Endothelial cell of hepatic sinusoid (primary cell): ENCODE measurements at regions not wholly inside any gene's neighbourhood (a gene's known extent, or its start where the extent isn't known, plus 50 kb on each side); places are given as distances from the start of the nearest gene placed in this dataset.

ENCODE experiments used
- in situ Hi-C: cut with HindIII; loops from 2 replicates; pipeline ENCODE4 v1.10.0; 2017; ENCODE audit warnings: low sequenced_read_pairs

DNA sequence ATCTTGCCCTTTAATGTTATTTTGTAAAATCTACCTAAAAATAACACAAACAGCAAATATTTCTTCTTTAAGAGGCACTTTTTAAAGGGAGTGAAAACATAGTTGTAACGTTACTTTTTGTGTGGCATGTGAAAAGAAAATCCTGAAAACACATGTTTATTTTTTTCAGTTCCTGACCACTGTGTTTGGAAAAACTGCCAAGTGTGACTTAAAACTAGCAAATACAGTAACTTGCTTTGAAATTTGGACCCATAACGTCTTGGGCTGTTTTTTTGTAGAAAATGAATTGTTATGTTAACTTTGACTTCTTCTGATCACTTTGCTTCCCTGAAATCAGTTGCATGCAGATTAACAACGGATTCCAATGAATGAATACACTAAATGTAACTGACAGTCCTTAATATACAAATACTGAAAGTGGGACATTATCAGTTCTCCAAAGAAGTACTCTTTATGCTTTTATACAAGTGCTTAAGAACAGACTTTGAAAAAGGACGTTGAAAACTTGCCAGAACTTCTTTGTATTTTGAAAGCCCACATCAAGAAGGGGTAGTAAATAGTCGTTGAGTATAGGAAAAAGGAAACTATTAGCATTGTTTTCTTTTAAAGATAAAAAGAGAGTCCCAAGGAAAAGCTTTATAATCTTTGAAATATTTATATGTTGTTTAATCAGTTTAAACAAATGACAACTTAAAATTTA lies 96.1 kb upstream of the ZEB2 start:
- in situ Hi-C loops = no loop called here

DNA sequence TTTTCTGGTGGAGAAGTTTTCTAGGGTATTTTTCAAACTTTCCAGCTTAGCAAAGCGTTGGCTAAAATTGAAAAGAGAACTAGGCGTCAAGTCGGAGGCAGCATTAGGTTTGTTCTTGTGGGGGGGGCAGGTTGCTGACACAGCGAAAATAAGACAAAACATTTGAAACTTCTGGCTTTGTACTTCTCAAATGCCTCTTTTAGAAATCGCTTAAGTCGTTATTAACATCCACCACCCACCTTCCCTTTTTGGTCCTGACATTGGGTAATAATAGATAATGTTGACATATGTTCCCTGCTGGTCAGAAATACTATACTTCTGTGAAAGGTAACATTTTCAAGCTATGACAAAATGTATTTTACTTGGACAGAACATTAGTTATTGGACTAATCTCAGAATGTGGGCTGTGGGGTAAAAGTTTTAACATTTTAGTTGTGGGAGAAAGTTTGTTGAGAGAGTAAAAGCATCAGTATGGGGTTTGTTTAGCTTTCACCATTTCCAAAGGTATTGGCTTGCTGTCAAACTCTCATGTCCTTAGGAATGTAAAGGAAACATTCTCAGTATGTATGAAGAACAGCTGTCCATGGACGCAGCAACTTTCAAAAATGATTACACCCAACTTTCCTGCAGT lies 88.1 kb upstream of the ZEB2 start:
- in situ Hi-C loops = no loop called here

DNA sequence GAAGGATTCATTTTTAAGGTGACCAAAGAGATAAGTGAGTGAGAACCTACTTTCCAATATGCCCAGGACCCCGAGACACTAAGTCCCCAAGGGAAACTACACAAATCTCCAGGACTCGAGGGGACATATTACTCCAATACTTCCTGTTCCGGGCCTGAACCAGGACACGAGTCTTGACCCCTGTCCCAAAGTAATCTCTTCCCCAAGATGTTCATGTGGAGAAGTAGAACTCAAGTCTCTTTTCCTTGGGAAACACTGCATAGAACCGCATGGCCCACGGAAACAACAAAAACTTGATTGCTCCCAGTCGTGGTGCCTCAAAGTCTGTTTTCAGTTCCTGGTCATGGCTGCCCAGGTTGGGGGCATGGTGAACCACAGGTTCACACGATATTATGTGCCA lies 87.2 kb upstream of the ZEB2 start:
- in situ Hi-C loops = no loop called here

DNA sequence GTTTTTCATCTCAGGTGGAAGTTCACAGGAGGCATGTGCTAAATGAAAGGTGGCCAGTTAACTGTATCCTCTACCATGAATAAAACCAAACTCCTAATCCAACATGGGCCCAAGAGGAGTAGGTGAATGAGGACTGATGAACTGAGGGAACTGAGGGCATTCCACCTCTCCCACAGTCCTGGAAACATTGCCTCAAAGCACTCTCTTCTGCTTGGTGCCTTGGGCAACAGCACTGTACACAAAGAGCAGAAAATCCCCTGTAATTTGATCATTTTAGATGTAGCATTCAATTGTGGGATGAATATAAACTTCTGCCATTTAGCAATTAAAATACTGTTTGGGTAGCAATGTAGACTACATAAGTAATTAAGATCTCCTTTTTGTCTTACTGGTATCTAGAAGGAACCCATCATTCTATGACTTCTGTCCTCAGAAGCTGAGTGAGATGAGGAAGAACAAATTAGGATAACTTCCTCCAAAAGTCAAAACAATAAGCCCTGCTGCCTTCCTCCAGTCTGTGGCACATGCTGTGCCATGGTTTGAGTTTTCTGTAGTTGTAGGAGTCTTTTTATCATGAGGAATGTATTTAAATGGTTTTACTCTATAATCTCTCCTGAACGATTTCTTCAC lies 86.7 kb upstream of the ZEB2 start:
- in situ Hi-C loops = no loop called here

DNA sequence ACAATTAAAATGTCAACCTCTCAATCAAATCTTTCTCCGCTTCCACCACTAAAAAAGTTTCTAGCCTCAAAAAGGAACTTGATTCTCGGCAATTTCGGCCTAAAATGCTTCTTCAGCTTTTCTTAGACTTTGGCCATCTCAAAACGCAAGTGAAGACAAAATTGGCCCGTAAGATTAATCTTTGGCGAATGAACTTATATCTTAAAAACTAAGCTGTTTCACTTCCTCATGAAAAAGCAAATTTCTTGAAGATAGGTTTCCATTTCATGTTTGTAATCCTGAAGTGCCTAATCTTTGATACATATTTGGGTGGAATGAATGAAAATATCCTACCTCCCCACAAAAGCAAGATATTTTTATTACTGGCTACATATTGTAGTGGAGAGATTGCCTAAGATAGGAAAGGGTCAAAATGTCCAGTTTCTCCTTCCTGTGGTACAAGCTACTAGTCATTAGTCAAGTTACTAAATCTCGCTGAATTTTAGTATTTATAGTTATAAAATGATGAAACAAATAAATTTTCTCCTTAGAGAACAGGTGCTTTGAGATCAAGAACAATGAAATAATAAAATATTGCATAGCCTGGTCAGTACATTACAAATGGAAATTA lies 85.4 kb upstream of the ZEB2 start:
- in situ Hi-C loops = no loop called here

DNA sequence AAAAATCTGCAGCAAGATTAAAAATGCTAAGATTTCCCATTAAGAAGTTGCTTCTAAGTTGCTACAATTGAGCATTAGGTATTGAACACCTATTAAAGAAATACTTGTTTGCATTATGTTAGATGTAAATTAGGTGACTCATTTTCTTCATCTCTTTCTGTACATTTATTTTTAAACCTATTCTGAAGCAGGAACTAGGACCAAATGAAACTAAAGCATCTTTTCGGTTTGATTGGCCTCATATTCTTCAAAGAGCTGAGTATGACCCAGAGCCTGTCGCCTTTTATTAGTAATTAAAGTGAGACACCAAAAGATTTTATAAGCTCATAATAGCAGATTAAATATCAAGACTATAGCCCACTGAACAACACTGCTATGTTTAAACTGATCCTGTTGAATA lies 83.4 kb upstream of the ZEB2 start:
- in situ Hi-C loops = no loop called here

DNA sequence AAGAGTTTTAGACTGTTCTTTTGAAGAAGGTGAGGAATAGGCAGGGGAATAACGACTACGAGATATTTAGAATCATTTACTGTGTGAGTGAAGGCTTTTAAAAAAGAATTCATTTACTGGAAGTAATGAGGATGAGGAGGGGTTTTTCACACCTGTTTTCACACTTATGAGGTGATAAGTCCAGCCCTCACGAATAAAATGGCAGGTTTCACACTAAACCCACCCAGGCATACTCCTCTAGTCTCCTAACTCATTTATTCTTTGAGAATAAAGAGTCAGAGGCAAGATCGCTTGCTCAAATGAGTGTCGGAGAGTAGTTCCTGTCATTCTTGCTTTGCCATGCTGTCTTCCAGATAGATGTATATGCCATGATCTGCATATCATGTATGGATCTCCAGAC lies 79.0 kb upstream of the ZEB2 start:
- in situ Hi-C loops = no loop called here

DNA sequence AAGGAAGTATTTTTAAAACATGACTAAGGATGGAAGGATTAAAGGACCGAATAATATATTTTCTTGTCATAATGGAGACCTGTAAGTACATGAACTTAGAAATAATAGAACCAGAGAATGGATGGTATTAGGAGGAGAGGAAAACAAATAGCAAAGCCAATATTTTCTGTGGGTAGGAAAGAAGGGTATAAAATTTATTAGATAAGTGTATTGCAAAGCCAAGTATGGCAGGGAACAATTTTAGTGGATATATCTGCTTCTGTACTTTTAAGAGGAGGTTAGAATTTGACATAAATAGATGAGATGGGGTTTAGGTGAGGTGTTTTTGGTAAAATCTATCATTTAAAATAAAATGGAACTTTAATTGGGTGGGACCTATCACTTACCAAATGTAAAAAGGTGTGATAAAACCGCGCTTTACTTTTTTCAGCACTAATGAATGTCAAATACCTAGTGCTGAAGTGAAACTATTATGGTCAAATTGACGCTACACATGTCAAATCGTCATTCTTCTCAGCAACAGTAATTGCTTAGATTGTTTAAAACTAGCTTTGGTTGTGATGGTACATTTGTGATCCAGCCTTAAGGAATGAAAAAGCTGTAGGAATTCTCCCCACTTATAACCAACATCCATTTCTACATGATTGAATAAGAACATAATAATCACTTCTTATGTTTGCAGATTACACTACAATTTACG lies 78.1 kb upstream of the ZEB2 start:
- in situ Hi-C loops = no loop called here

DNA sequence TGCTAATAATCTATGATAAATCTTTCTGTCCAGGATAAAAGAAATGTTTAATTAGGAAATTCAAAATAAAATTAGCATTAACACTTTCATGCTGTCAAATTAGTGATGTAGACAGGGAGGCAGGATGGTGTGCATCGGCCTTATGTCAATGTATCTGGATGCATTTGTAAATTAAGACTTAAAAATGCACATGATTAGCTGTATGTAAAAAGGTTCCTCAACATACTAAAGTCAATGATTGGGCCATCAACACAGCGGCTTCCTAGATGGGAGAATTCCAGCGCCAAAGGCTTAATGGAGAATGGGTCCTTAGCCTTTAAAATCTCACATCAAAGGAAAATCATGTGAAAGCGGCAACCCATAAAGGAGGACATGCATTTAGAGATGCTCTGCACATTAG lies 77.5 kb upstream of the ZEB2 start:
- in situ Hi-C loops = no loop called here

DNA sequence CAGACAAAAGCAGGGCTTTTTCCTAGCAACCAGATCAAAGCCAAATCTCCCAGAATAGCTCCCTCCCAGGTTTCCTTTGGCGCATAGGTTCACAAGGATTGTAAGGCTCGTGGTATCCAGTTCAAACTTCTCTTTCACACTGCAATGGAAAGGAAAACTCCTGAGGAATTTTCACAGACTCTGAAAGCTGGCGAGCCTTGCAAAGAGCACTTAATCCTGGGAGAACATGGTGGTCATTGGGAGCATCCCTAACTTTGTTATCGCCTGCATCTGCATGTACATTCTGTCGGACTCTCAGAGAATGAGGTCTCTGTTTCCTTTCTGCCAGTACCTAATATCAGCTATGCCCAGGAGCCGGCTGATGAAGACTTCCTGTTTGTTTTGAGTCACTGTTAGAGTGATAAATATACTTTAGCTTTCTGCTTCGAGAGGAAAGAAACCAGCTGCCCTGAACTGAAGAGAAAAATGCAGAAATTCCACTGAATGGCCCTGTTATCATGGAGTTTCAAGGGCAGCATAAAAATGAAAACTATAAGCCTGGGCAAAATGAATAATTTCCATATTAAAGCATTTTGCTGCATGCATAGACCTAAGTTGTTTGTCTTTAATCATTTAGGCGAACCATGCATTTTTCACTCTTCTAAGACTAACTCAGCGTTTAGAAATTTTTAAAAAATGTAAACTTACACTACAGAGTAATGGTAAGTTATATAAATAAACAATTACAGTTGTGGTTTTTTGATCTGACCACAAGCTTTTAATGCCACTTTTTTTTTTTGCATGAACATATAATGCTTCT lies 76.4 kb upstream of the ZEB2 start:
- in situ Hi-C loops = no loop called here

DNA sequence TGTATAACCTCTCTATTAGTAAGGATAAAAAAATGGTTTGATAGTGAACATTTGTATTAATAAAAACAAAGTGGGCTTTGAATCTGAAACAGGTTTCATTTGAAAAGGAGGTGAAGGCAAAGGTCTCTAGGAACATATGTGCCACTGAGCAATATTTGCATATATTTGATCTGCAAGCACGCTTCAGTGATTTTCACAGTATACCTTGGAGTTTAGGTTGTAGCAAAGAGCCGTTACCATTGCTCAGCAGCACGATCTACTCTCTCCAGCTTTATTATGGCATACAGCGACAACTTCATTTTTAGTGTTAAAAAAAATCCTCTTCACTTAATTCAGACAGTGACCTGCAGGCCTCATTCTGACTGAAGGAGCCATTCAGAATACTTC lies 75.8 kb upstream of the ZEB2 start:
- in situ Hi-C loops = no loop called here

DNA sequence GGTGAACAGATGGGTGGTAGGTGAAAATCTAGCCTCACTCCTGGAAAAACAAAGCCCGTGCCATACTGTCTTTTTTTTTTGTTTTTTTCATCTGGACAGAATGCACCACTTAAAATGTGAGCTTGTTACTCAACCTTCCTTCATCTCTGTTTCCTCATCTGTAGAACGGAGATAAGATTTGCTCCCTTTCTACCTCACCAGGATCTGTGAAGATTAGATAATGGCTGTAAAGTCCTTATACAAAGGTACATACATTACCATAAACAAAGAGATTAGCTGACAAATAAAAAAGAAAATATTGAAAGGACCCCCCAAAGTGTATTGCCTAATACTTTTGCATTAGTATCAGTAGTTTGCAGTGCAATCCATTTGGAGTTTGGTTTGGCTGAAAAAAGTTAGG lies 75.4 kb upstream of the ZEB2 start:
- in situ Hi-C loops = no loop called here

DNA sequence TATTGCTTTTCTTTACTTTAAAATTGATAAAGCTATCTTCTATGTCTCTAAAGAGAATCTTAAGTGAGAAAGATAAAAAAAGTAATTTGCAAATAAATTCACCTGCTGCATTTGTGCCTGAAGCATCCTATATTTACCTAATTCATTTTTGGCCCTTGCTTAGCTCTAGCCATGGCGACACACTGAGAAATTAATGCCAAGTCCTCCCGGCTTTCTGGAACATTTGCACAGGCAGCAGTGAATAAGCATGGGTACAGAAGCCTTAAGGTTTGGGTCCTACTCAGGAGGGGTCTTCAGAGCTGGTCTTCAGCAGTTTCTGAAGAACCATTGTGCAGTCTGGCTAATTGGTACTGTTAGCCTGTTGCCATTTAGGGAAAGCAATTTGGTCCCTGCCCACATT lies 73.9 kb upstream of the ZEB2 start:
- in situ Hi-C loops = no loop called here

DNA sequence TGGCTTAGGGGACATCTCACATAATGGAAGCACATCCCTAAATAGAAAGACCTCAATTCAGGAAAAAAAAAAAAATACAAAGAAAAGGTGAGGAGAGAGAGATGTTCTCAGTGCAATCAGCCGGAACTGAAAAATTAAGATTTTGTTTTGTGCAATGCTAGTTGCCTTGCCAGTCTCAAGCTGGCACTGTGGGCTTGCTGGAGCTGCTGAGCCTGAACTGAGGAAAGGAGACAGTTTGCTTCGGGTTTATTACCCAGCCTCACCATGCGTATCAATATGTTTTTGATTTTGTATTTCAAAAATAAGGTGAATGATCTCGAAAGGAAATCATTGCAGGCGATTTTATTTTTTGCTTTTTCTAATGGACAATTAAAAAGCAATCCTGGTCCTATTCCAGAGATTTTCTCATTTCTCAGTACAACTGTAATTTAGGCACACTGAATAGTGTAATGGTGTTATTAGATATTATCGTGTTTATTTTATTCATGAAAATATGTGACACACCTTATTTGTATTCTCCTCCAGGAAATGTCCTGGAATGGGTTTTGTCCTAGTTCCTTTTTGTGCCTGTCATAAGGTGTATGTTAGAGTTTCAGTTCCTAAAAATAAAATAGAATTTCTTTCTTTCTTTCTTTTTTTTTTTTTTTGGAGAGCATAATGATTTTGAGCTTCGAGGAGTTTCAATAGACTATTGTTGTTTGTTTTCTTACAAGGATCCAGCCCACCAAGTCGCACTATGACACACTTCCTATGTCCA lies 72.8 kb upstream of the ZEB2 start:
- in situ Hi-C loops = no loop called here

DNA sequence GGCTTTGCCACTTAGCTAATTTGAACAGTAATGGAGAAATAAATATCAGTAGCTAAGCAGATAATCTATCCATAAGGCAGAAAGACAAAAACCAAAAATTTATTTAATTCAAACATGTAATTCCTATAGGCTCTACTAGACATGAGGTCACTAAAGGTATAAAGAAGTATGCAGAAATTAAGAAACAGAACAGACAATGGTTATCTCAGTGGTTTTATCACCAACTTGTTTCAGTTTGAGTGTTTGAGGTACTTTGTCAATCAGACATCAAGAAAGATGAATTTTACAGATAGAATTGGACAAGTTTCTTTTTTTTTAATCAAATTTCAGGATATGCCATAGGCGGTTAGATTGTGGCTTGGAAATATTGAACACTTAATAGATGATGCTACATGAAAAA lies 67.4 kb upstream of the ZEB2 start:
- in situ Hi-C loops = no loop called here

DNA sequence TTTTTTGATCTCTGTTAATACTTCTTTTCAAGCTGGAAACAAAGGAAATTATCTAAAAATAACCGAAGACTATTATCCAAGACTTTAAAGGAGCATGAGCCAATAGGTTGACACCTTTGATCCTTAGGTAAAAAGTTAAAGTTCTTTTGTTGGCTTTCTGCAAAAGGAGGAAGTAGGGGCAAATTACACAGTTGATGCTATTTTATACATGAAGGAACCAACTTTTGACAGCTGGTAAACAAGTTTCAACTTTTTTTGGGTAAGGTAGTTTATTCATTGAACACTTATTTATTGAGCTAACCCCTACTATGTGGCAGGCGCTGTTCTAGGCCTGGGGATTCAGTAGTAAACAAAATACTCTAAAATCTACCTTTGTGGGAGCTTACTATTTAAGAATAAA lies 66.6 kb upstream of the ZEB2 start:
- in situ Hi-C loops = no loop called here

DNA sequence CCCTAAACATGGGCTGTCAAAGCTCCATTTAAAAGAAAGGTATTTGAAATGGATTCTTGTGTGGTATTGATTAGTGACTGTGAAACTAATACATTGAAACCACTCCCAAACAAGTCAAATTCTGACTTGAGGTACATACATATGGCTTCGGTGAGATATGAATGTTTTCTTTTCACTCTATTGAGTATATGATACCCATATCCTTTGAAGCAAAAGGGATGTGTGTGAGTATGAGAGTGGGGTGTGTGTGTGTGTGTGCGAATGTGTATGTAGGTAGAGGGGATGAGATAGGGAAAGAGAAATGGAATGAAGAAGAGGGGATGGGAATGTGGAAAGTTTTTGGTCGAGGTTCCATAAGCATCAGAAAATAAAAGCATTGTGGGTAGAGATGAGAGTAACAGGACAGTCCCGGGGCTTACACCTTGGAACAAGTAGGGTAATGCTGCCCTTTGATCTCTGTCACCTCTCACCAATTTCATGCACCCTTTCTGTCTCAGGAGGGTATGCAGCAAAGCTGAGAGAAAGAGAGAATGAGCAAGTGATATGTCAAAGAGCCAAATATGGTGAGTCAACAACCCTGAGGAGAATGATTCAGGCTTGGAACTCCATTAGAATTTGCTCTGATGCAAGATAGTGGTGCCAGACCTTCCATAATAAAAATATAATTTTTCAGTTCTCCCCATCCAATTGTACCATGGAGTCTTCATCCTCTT lies 64.0 kb upstream of the ZEB2 start:
- in situ Hi-C loops = no loop called here

DNA sequence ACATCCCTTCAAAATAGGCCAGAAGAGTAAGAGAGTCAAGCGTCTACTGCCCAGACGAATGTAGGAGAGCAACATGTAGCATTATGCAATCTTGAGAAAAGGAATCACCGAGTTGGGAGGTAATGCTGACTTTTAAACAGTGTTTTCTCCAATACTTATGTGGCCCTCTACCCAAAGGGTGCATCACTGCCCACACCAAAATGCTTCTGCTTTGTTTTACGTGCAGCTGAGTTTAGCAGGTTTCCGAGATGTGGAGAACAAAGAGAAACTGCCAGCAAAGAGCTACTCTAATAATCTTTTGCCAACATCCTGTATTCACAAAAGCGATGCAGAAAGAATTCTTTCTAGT lies 63.4 kb upstream of the ZEB2 start:
- in situ Hi-C loops = no loop called here

DNA sequence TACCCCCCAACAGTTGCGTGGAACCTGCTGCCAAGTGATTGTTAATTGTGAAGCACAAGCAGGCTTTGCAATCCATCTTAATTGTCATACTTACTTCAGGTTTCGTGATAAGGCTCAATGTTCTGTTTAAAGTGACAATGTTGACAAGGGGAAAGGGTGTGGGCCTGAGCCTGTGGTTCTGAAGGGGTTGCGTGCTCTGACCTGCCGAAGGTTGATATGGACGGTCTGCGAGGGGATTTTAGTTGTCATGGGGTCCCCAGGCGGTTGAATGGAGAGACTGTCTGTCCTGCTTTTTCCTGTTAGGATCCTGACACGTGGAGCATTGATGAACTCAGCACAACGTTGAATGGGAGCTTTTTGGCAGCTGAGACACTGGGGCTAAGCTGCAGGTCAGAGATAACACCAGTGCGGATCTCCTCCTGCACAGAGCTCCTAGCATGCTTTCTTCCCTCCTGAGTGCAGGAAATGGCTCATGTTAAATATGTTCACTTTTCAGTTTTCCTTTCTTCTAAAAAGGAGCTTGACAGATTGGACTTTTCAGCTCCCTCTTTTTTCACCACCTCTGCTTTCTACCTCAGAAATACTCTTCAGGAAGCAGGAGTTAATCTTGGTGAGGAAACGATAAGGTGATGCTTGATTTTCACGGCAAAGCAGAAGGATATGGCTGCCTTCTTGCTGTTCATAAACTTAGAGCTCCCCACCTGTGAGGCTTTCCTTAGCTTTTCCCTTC lies 62.9 kb upstream of the ZEB2 start:
- in situ Hi-C loops = no loop called here
